ENCODE measurements at regions not wholly inside any gene's neighbourhood (a gene's known extent, or its start where the extent isn't known, plus 50 kb on each side); places are given as distances from the start of the nearest gene placed in this dataset.

DNA sequence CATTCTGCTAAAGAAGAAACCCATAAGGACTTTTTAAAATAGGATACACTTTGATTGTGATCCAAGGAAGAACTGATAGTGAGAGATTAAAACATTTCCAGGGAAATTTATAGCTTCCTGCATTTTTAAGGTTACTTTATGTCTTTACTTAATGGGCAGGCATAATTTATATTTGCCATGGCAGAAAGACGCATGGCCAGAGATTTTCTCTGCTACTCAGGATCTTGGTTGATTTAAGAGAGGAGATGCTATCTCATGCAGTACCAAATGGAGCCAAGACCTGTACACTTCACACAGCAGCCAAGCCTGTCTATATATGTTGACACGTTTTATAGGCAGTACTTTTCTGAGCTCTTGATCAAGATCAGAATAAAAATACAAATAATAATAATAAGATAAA lies 60.9 kb upstream of the NT5C1B start:
- H3K27me3 ChIP-seq (ENCODE audit: control insufficient read depth in 2 of 2, insufficient read depth in 2 of 2, low read length in 2 of 2): no peaks in the 10 kb centered on the region
- H3K9ac ChIP-seq (ENCODE audit: insufficient read depth in 1 of 2, low read depth in 2 of 2, low read length in 2 of 2): no peak overlapping the region
- H3K4me1 ChIP-seq (replicated peaks in 1 of 2; ENCODE audit: control insufficient read depth in 2 of 2, insufficient read depth in 2 of 2, low read length in 2 of 2): no peaks in the 10 kb centered on the region
- TF ChIP-seq, protein P1, sequence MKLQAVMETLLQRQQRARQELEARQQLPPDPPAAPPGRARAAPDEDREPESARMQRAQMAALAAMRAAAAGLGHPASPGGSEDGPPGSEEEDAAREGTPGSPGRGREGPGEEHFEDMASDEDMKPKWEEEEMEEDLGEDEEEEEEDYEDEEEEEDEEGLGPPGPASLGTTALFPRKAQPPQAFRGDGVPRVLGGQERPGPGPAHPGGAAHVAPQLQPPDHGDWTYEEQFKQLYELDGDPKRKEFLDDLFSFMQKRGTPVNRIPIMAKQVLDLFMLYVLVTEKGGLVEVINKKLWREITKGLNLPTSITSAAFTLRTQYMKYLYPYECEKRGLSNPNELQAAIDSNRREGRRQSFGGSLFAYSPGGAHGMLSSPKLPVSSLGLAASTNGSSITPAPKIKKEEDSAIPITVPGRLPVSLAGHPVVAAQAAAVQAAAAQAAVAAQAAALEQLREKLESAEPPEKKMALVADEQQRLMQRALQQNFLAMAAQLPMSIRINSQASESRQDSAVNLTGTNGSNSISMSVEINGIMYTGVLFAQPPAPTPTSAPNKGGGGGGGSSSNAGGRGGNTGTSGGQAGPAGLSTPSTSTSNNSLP (IDR thresholded peaks at IDR 0.05; ENCODE audit: borderline replicate concordance, low read depth, low read length): no peak
- TF ChIP-seq ZNF384 (IDR thresholded peaks at IDR 0.05; ENCODE audit: low read depth, low read length): no peak
- TF ChIP-seq, protein P2, sequence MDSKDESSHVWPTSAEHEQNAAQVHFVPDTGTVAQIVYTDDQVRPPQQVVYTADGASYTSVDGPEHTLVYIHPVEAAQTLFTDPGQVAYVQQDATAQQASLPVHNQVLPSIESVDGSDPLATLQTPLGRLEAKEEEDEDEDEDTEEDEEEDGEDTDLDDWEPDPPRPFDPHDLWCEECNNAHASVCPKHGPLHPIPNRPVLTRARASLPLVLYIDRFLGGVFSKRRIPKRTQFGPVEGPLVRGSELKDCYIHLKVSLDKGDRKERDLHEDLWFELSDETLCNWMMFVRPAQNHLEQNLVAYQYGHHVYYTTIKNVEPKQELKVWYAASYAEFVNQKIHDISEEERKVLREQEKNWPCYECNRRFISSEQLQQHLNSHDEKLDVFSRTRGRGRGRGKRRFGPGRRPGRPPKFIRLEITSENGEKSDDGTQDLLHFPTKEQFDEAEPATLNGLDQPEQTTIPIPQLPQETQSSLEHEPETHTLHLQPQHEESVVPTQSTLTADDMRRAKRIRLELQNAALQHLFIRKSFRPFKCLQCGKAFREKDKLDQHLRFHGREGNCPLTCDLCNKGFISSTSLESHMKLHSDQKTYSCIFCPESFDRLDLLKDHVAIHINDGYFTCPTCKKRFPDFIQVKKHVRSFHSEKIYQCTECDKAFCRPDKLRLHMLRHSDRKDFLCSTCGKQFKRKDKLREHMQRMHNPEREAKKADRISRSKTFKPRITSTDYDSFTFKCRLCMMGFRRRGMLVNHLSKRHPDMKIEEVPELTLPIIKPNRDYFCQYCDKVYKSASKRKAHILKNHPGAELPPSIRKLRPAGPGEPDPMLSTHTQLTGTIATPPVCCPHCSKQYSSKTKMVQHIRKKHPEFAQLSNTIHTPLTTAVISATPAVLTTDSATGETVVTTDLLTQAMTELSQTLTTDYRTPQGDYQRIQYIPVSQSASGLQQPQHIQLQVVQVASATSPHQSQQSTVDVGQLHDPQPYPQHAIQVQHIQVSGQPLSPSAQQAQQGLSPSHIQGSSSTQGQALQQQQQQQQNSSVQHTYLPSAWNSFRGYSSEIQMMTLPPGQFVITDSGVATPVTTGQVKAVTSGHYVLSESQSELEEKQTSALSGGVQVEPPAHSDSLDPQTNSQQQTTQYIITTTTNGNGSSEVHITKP (IDR thresholded peaks at IDR 0.05; ENCODE audit: partially characterized antibody): no peak
- H3K9me1 ChIP-seq (ENCODE audit: control insufficient read depth, insufficient read depth, low read length): no peaks in the 10 kb centered on the region
- no peaks in the 10 kb centered on the region for H3K36me3 ChIP-seq (ENCODE audit: control insufficient read depth, insufficient read depth, low read length)
- no peak overlapping the region for H3K27ac ChIP-seq (ENCODE audit: extremely low read depth, low read depth, low read length)
- FAIRE-seq: no peak
- H3K9me3 ChIP-seq (replicated peaks; ENCODE audit: control insufficient read depth, insufficient read depth, low read depth, low read length): peaks cover 3% of the 10 kb centered on the region; the same call in 1 of the 2 replicates
- ChIA-PET POLR2A (no interaction called here), CTCF (ENCODE audit: low intra/inter-chr PET ratio) (no interaction called here)
- in situ Hi-C loops (cut with MboI) (no loop called here), intact Hi-C loops (cut with micrococcal nuclease) (no loop called here)
- ATAC-seq: no peak
- H2AFZ ChIP-seq (ENCODE audit: low read depth, low read length): no peak overlapping the region
- BruUV-seq (replicated peaks): no TSS peak
- WGBS (ENCODE audit: insufficient coverage, low coverage, missing lambda C conversion rate): 0% methylated on average over 2 of the region's 2 CpGs
- DNase-seq (ENCODE audit: extremely low read depth in 1 of 4, low spot score in 3 of 4): no peak
- H4K20me1 ChIP-seq (replicated peaks; ENCODE audit: control insufficient read depth, insufficient read depth, low read length): no peaks in the 10 kb centered on the region
- no peak overlapping the region for H3K4me3 ChIP-seq
- H3K4me2 ChIP-seq (ENCODE audit: insufficient read depth, low read length): no peak overlapping the region
- no peaks in the 10 kb centered on the region for H3K79me2 ChIP-seq (ENCODE audit: control insufficient read depth, insufficient read depth, low read length)
